ENCODE measurements at regions not wholly inside any gene's neighbourhood (a gene's known extent, or its start where the extent isn't known, plus 50 kb on each side); places are given as distances from the start of the nearest gene placed in this dataset.
A peak's percentile ranks its signal among the peaks of the same experiment; 100 is the strongest.

- Histone ChIP-seq H3K4me1 (ENCODE audit: insufficient read depth) (peaks cover 22% of the 10 kb centered on the region), H3K9me3 (ENCODE audit: low read depth) (no peaks in the 10 kb centered on the region), H3K27me3 (no peaks in the 10 kb centered on the region), H3K36me3 (replicated peaks; ENCODE audit: insufficient read depth, low read depth) (no peaks in the 10 kb centered on the region), H4K20me1 (ENCODE audit: insufficient read depth, poor library complexity, severe bottlenecking) (no peaks in the 10 kb centered on the region), H2AFZ (no peak overlapping the region), H3K79me2 (no peaks in the 10 kb centered on the region), H3K9me2 (replicated peaks; ENCODE audit: insufficient read depth) (no peaks in the 10 kb centered on the region), H3K4me3 (no peak overlapping the region), H3K4me2 (no peak overlapping the region), H3K27ac (no peak overlapping the region)
- WGBS (ENCODE audit: low lambda C conversion rate, missing lambda C conversion rate): 86% methylated on average over 4 of the region's 4 CpGs
- no peak for DNase-seq (ENCODE audit: low spot score)
- no peak for TF ChIP-seq CTCF (IDR thresholded peaks at IDR 0.05; ENCODE audit: poor library complexity)
Observed at GRCh38 chr2:217285926-217286325, 426.1 kb upstream of the TNP1 start.

- Histone ChIP-seq H3K9me2 (replicated peaks; ENCODE audit: insufficient read depth) (no peaks in the 10 kb centered on the region), H3K36me3 (replicated peaks; ENCODE audit: insufficient read depth, low read depth) (no peaks in the 10 kb centered on the region), H3K9me3 (ENCODE audit: low read depth) (no peaks in the 10 kb centered on the region), H4K20me1 (ENCODE audit: insufficient read depth, poor library complexity, severe bottlenecking) (no peaks in the 10 kb centered on the region), H3K79me2 (no peaks in the 10 kb centered on the region), H2AFZ (no peak overlapping the region), H3K4me1 (ENCODE audit: insufficient read depth) (no peaks in the 10 kb centered on the region), H3K27me3 (no peaks in the 10 kb centered on the region), H3K4me3 (no peak overlapping the region), H3K27ac (peak overlapping the region; percentile 27), H3K4me2 (no peak overlapping the region)
- no peak for TF ChIP-seq EZH2 (IDR thresholded peaks at IDR 0.05; ENCODE audit: borderline replicate concordance)
- TF ChIP-seq CTCF (IDR thresholded peaks at IDR 0.05; ENCODE audit: poor library complexity): no peak
- no peak for TF ChIP-seq EZH2phosphoT487 (IDR thresholded peaks at IDR 0.05; ENCODE audit: low read depth, severe bottlenecking, unreplicated experiment)
- peak; percentile 13 for DNase-seq (ENCODE audit: low spot score)
- 41% methylated on average over 6 of the region's 6 CpGs for WGBS (ENCODE audit: low lambda C conversion rate, missing lambda C conversion rate)
Observed at GRCh38 chr2:217283460-217283859, 423.6 kb upstream of the TNP1 start.

DNA sequence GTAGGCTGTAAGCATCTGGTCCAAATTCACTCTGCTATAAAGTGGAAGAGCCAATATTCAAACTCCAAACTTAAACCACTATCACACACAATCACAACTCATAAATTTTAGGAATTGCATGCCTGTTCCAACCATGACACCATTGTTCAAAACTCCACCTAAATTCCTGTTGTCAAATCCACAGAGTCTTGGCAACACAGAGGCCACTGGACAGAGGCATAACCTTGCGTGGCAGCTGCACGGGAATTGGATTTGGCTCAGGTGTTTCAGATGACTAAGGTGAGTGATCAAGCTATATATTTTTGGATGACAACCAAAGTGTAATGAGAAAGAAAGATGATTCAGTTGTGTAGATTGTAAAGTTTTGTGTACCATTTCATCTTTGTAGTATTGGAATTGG, 422.7 kb upstream of the TNP1 start:
- Histone ChIP-seq H3K36me3 (replicated peaks; ENCODE audit: insufficient read depth, low read depth) (no peaks in the 10 kb centered on the region), H3K9me2 (replicated peaks; ENCODE audit: insufficient read depth) (no peaks in the 10 kb centered on the region), H3K79me2 (no peaks in the 10 kb centered on the region), H3K27me3 (no peaks in the 10 kb centered on the region), H3K4me2 (no peak overlapping the region), H4K20me1 (ENCODE audit: insufficient read depth, poor library complexity, severe bottlenecking) (no peaks in the 10 kb centered on the region), H3K4me3 (no peak overlapping the region), H2AFZ (no peak overlapping the region), H3K9me3 (ENCODE audit: low read depth) (no peaks in the 10 kb centered on the region), H3K4me1 (ENCODE audit: insufficient read depth) (no peaks in the 10 kb centered on the region), H3K27ac (no peak overlapping the region)
- no peak for DNase-seq (ENCODE audit: low spot score)
- WGBS (ENCODE audit: low lambda C conversion rate, missing lambda C conversion rate): 88% methylated on average over 2 of the region's 2 CpGs
- no peak for TF ChIP-seq CTCF (IDR thresholded peaks at IDR 0.05; ENCODE audit: poor library complexity)
- TF ChIP-seq EZH2phosphoT487 (IDR thresholded peaks at IDR 0.05; ENCODE audit: low read depth, severe bottlenecking, unreplicated experiment): no peak
- no peak for TF ChIP-seq EZH2 (IDR thresholded peaks at IDR 0.05; ENCODE audit: borderline replicate concordance)

DNA sequence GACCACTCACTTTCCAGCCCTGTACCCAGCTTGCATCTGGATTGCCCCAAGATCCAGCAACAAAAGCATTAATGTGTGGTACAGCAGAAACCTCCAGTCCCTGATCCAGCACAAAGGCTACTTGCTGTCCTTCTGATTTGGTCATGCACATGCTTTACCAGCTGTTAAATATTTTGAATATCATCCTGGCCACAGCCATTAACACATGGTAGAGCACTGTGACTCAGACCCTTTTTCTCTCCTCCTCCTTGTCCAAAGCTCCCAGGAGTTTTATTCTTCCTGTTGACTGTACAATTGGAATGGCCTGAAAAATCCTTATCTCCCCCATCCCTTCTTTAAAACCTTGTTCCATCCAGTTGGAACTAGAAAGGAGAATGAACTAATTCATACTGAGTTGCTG, 419.7 kb upstream of the TNP1 start:
- no peaks in the 10 kb centered on the region for H3K4me1 ChIP-seq (ENCODE audit: insufficient read depth)
- TF ChIP-seq CTCF (IDR thresholded peaks at IDR 0.05; ENCODE audit: poor library complexity): no peak
- no peak for TF ChIP-seq EZH2 (IDR thresholded peaks at IDR 0.05; ENCODE audit: borderline replicate concordance)
- TF ChIP-seq EZH2phosphoT487 (IDR thresholded peaks at IDR 0.05; ENCODE audit: low read depth, severe bottlenecking, unreplicated experiment): no peak
- H3K36me3 ChIP-seq (replicated peaks; ENCODE audit: insufficient read depth, low read depth): no peaks in the 10 kb centered on the region
- DNase-seq (ENCODE audit: low spot score): peak; percentile 12
- no peak overlapping the region for H3K4me2 ChIP-seq
- H3K79me2 ChIP-seq: no peaks in the 10 kb centered on the region
- no peak overlapping the region for H2AFZ ChIP-seq
- no peak overlapping the region for H3K4me3 ChIP-seq
- H3K9me3 ChIP-seq (ENCODE audit: low read depth): no peaks in the 10 kb centered on the region
- H3K27me3 ChIP-seq: no peaks in the 10 kb centered on the region
- no peak overlapping the region for H3K27ac ChIP-seq
- no peaks in the 10 kb centered on the region for H3K9me2 ChIP-seq (replicated peaks; ENCODE audit: insufficient read depth)
- H4K20me1 ChIP-seq (ENCODE audit: insufficient read depth, poor library complexity, severe bottlenecking): no peaks in the 10 kb centered on the region
